Fibroblast of skin of right biceps (primary cell): ENCODE measurements at regions not wholly inside any gene's neighbourhood (a gene's known extent, or its start where the extent isn't known, plus 50 kb on each side); places are given as distances from the start of the nearest gene placed in this dataset.
"Not testable (repeated sequence)": the region's sequence is repeated elsewhere in the genome, so short reads cannot be mapped to it uniquely, and the experiment has no call there.

ENCODE experiments used
- DNase-seq: peaks from one replicate; pipeline ENCODE4 v3.0.0-alpha.2; 2013

GRCh38 chr6:113696960-113697359, 160.2 kb upstream of the MARCKS start:
- DNase-seq = no peak

DNA sequence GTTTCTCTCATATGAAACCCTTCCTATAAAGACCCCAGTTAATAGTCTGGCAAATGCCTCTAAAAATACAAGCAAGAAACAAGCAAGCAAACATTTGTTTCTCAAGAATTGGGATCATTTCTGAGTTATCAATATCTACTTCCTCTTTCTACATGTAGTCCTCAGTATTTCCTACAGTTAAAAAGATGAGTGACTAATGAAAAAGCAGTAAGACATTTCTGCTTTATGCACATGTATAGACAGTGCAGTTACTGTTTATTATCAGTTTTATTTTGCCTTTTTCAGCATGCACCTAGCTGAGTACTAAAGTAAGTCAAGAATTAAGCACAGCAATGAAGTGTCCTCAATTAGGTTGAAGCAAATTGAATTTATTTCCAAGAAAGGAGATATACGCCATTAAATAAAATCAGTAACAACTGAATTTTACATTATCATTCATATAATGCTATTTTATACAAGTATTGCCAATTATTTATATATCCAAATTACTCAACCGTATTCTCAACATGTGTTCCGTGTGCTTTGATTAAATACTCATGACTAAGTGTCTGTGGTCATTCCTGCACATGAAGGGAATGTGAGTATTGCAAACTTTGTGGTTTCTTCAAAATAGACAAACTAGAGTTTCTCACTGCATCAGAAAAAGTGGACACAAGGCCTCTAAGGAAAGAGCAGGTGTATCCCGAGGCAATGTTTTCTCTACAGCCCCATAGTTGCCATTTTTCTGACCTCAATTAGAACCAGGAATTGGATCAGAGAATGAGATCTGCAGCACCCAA, 159.3 kb upstream of the MARCKS start:
- DNase-seq = peak; percentile 90

- DNase-seq = no peak
Measured at GRCh38 chr6:113699239-113699638, 157.9 kb upstream of the MARCKS start.

- no peak for DNase-seq
Measured at GRCh38 chr6:113701552-113702254, 155.4 kb upstream of the MARCKS start.

- no peak for DNase-seq
Measured at GRCh38 chr6:113707194-113707593, 150.0 kb upstream of the MARCKS start.

- no peak for DNase-seq
Measured at GRCh38 chr6:113709936-113710509, 147.1 kb upstream of the MARCKS start.

- no peak for DNase-seq
Measured at GRCh38 chr6:113713665-113714064, 143.5 kb upstream of the MARCKS start.

DNA sequence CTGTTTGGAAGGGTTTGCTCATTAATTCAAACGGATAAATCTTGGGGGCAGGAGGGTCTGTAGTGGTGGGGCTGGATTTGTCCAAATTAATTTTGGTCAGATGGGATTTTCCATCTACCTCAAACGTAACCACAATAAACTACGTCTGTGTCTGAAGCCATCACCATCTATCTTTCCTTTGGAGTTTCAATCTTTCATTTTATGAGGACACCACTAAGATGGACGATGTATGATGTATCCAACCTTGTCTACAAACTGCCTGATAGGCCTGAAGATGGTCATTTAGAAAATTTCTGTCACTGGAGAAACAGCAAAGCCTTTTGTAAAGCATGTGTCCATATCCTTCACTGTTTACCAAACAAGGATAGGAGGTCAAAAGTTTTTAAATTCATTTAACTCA, 138.6 kb upstream of the MARCKS start:
- DNase-seq = no peak

GRCh38 chr6:113719064-113719463, 138.1 kb upstream of the MARCKS start:
- DNase-seq = peak; percentile 23

DNA sequence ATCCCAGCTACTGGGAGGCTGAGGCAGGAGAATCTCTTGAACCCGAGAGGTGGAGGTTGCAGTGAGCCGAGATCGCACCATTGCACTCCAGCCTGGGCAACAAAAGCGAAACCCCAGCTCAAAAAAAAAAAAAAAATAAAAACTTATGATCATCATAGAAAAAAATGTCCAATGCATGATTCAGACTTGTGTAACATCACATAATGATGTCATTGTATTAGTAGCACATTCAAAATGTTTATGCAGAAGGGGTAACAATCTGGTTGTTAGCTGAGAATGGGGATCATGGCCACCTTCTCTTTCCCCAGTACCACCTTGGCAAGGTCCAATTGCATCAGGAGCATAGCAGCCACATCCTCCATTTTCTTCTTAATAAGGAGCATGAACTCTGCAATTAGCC, 137.6 kb upstream of the MARCKS start:
- DNase-seq = peak; percentile 59

GRCh38 chr6:113723182-113723581, 134.0 kb upstream of the MARCKS start:
- no peak for DNase-seq

DNA sequence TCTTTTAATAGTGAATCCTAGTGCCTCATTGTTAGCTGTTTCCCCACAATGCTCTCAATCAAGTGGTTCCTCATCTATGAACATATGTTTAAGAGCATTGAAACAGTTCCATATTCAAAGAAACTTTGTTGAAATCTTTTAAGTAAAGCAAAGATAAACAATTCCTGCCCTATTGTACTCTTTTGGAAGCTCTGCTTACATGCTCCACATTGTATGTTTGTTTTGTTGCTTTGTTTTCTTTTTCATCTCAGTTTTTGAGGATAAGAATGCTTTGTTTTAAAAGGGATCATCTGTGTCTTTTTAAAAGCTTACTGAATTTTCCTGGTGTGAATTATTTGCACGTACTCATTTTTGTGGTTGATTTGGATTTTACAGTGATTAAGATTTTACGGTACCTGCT, 132.2 kb upstream of the MARCKS start:
- not testable (repeated sequence) for DNase-seq

GRCh38 chr6:113731541-113731940, 125.6 kb upstream of the MARCKS start:
- no peak for DNase-seq

DNA sequence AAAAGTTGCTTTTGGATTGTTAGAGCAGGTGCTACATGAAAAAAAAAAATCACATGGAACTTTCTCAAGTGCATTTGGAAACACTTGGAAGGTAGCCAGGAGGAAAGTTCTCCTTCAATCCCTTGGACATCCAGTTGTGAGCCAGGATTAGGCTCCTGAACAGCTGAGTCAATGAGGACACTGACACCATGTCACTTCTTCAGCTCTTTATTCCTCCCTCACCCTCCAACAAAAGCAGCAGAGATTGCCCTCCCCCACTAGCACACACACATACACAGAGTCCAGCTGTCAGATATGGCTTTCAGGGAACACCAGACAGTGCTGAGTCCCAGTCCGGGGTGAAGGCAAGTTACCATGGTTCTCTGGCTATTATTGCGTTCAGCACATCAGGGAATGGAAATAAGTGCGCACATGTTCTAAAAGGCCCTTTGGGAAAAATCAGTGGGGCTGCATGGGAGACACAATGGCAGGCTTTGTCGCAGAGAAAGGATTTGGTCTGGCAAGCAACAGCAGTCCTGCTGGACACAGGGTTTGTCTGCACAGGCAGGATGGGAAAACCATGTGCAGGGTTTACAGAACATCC, 124.7 kb upstream of the MARCKS start:
- DNase-seq = peak; percentile 9

DNA sequence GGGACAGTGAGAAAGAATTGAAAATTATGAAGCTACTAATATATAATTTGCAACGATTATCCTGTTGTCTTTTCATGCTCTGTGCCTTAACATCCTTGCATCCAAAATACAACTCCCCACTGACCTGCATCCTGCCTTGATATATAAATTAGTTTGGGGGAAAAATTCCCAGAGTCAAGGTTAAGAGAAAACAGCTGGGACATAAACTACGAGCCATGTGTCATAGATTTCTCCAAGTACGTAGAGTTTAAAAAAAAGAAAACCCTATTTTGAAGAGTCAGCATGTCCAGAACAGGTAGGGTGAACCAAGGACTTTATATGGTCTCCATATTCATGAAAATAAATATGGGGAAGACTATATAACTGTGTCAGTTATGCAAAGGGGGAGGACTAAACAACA, 123.8 kb upstream of the MARCKS start:
- peak; percentile 15 for DNase-seq

DNA sequence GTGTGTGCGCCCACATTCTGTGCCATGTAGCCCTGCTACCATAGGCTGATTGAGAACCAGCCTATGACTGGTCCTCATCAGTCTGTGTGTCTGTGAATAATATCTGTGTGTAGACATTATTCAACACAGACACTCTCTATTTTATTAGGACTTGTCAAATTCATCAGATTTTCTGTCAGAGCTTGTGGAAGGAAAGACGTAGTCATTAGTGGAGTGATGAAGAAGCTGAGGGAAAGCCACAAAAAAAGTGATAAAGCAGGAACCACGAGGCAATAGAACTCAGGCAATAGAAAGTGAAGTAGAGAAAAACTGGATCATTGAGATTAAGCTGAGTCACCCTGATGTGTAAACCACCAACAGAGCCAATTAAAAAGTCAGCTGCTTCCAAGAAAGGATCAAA, 122.2 kb upstream of the MARCKS start:
- DNase-seq = peak; percentile 55

DNA sequence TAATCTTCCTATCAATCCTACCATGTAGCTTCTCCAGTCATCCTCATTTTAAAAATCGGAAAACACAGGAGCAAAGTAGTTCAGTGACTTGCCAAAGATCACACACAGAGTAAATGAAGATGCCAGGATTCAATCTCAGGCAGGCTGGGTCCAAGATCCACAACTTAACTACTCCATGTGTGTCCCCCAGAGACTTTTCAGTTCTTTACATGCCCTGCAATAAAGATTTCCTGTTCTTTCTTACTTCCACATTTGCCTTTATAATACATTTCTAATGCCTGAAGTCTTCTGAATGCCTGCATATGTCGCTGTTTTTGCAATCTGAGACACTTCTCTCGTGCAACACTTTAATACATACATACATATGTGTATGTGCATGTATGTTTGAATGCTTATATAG, 121.7 kb upstream of the MARCKS start:
- no peak for DNase-seq

DNA sequence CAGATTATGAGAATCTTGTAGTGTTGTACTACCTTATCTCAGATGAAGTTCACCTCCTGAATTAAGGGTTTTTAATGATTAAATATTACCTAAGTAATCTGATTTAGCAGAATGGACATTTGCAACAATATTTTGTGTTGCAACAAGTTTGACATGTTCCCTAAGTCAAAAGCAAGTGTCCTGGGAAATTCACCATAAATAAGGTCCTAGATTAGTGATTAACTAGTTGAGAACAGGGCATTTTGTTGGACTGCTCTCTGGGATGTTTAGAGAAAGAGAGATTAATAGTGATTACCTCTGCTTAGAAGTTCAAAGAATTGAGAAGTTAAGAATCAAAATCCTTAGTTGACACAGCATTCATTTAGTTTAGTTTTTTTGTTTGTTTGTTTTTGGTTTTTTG, 120.2 kb upstream of the MARCKS start:
- DNase-seq = no peak

DNA sequence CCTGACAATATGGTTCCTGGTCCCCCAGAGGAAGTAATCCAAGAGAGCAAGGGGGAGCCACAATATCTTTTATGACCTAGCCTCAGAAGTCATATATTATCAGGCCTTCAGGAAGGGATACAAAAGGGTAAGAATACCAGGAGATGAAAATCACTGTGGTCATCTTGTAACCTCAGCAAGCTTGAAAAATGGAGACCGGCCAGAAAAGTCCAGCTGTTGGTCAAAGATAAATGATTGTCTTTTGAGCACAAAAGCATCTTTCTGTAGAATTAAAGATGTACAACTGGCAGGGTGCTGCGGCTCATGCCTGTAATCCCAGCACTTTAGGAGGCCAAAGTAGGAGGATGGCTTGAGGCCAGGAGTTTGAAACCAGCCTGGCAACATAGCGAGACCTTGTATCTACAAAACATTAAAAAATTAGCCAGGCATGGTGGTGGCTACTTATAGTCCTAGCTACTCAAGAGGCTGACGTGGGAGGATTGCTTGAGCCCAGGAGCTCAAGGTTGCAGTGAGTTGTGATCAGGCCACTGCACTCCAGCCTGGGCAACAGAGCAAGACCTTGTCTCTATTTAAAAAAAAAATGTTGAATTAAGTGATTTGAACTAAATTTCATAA, 118.0 kb upstream of the MARCKS start:
- no peak for DNase-seq

- DNase-seq = no peak
Measured at GRCh38 chr6:113741651-113742050, 115.5 kb upstream of the MARCKS start.

GRCh38 chr6:113742342-113742741, 114.8 kb upstream of the MARCKS start:
- no peak for DNase-seq

- DNase-seq = peak; percentile 18
Measured at GRCh38 chr6:113744861-113745260, 112.3 kb upstream of the MARCKS start.

- no peak for DNase-seq
Measured at GRCh38 chr6:113750151-113750855, 106.8 kb upstream of the MARCKS start.
